Upper lobe of left lung (tissue), 6 donors: ENCODE measurements at regions not wholly inside any gene's neighbourhood (a gene's known extent, or its start where the extent isn't known, plus 50 kb on each side); places are given as distances from the start of the nearest gene placed in this dataset.

Source experiments
- ATAC-seq, 2 donors: fragments of 200-7000 bp; cut with Tn5 transposase; one replicate each; pipeline ENCODE4 v1.9.1; 2022; ENCODE audit warnings: mild to moderate bottlenecking in 2 of 2, moderate library complexity in 2 of 2; ENCODE audit not compliant: low FRiP score in 2 of 2
- DNase-seq, 2 donors: peaks; one replicate each; pipeline ENCODE4 v3.0.0-alpha.2; 2019 to 2020
- H3K27ac ChIP-seq, 4 donors: fragments of 200-600 bp; sonication (generic); one replicate each; pipeline ENCODE4 v1.5.1; 2016 to 2019
- H3K27me3 ChIP-seq, 4 donors: fragments of 200-600 bp; sonication (generic); one replicate each; pipeline ENCODE4 v1.5.1; 2017 to 2019
- H3K36me3 ChIP-seq, 4 donors: fragments of 200-600 bp; sonication (generic); one replicate each; pipeline ENCODE4 v1.5.1; 2016 to 2019
- H3K4me1 ChIP-seq, 4 donors: fragments of 200-600 bp; sonication (generic); one replicate each; pipeline ENCODE4 v1.5.1; 2018 to 2019
- H3K4me3 ChIP-seq, 4 donors: fragments of 200-600 bp; sonication (generic); one replicate each; pipeline ENCODE4 v1.5.1; 2017 to 2019; ENCODE audit warnings: mild to moderate bottlenecking in 2 of 4, moderate library complexity in 1 of 4
- H3K9me3 ChIP-seq, 4 donors: fragments of 200-600 bp; sonication (generic); one replicate each; pipeline ENCODE4 v1.5.1; 2018 to 2019
- CTCF ChIP-seq, 6 experiments: fragments of 450-650 bp in 4 of 6; fragments of 200-600 bp in 2 of 6; sonication (generic) in 2 of 6; IDR thresholded peaks; one replicate each; pipeline ENCODE4 v1.5.1; 2016 to 2019; ENCODE audit warnings: antibody characterized with exemption in 6 of 6
- EP300 ChIP-seq, 4 donors: sonication (generic); formaldehyde crosslinking; IDR thresholded peaks; one replicate each; pipeline ENCODE4 v1.5.1; 2017; ENCODE audit warnings: antibody characterized with exemption in 4 of 4, control low read depth in 2 of 4
- POLR2A ChIP-seq, 4 donors: fragments of 450-650 bp; IDR thresholded peaks; one replicate each; pipeline ENCODE4 v1.5.1; 2016 to 2017; ENCODE audit warnings: antibody characterized with exemption in 4 of 4, mild to moderate bottlenecking in 2 of 4
- POLR2AphosphoS5 ChIP-seq, 2 donors: sonication (generic); formaldehyde crosslinking; IDR thresholded peaks; one replicate each; pipeline ENCODE4 v1.5.1; 2017; ENCODE audit warnings: antibody characterized with exemption in 2 of 2
- WGBS, 2 donors: methylation state at CpG; one replicate each; pipeline ENCODE4 v1.1.5; 2017 to 2018; 5-methylcytosine and 5-hydroxymethylcytosine counted together
- donor health status: DM: no; HTN: no; CAD: no; lungs with moderate emphysema.
- donor health status: DM: no; HTN: yes; CAD: no; lungs with severe emphysema.

- Histone ChIP-seq H3K9me3 (peaks cover 0 to 22% (median 11%) of the 10 kb centered on the region in 4 donors), H3K27ac (no peak overlapping the region), H3K4me3 (no peak overlapping the region), H3K27me3 (no peaks in the 10 kb centered on the region), H3K4me1 (no peaks in the 10 kb centered on the region), H3K36me3 (no peaks in the 10 kb centered on the region)
- WGBS, 2 donors: 90 to 100% methylated on average over 1 of the region's 1 CpG
- TF ChIP-seq POLR2A (IDR thresholded peaks at IDR 0.05) (no peak), POLR2AphosphoS5 (IDR thresholded peaks at IDR 0.05) (no peak), CTCF (IDR thresholded peaks at IDR 0.05) (no peak), EP300 (IDR thresholded peaks at IDR 0.05) (no peak)
- no peak for ATAC-seq
- DNase-seq: no peak
Observed at GRCh38 chr5:73352243-73352642, 96.3 kb downstream of the FOXD1 start.

GRCh38 chr5:73351593-73351992 is 97.0 kb downstream of the FOXD1 start:
- Histone ChIP-seq H3K27me3 (no peaks in the 10 kb centered on the region), H3K36me3 (no peaks in the 10 kb centered on the region), H3K4me3 (no peak overlapping the region), H3K9me3 (peaks cover 3 to 29% (median 14%) of the 10 kb centered on the region in 4 donors), H3K27ac (no peak overlapping the region), H3K4me1 (no peaks in the 10 kb centered on the region)
- no peak for ATAC-seq
- TF ChIP-seq EP300 (IDR thresholded peaks at IDR 0.05): no peak
- no peak for TF ChIP-seq CTCF (IDR thresholded peaks at IDR 0.05)
- DNase-seq: no peak
- 51 to 72% methylated on average over 3 of the region's 3 CpGs for WGBS, 2 donors

- TF ChIP-seq POLR2A (IDR thresholded peaks at IDR 0.05): no peak
- no peak for TF ChIP-seq EP300 (IDR thresholded peaks at IDR 0.05)
- TF ChIP-seq CTCF (IDR thresholded peaks at IDR 0.05): no peak
- no peak for TF ChIP-seq POLR2AphosphoS5 (IDR thresholded peaks at IDR 0.05)
- H3K36me3 ChIP-seq: no peaks in the 10 kb centered on the region
- DNase-seq (no peak), ATAC-seq (no peak)
- no peak overlapping the region for H3K4me3 ChIP-seq
- 92 to 95% methylated on average over 1 of the region's 1 CpG for whole genome bisulfite sequencing, 2 donors
- no peaks in the 10 kb centered on the region for H3K4me1 ChIP-seq
- no peaks in the 10 kb centered on the region for H3K27me3 ChIP-seq
- no peak overlapping the region for H3K27ac ChIP-seq
- H3K9me3 ChIP-seq: peaks cover 7 to 34% (median 18%) of the 10 kb centered on the region in 4 donors
Observed at GRCh38 chr5:73346878-73347408, 101.6 kb downstream of the FOXD1 start.

GRCh38 chr5:73344835-73345234 is 103.7 kb downstream of the FOXD1 start:
- no peak overlapping the region for H3K4me3 ChIP-seq
- no peak for ATAC-seq

More at GRCh38 chr5:73344835-73345234, 103.7 kb downstream of the FOXD1 start:
- Histone ChIP-seq H3K36me3 (no peaks in the 10 kb centered on the region), H3K27me3 (peaks cover 0 to 6% (median 0%) of the 10 kb centered on the region in 4 donors), H3K27ac (no peak overlapping the region), H3K4me1 (no peaks in the 10 kb centered on the region), H3K9me3 (peaks cover 7 to 20% (median 12%) of the 10 kb centered on the region in 4 donors)
- 81 to 88% methylated on average over 5 of the region's 5 CpGs for WGBS, 2 donors
- TF ChIP-seq POLR2AphosphoS5 (IDR thresholded peaks at IDR 0.05): no peak
- TF ChIP-seq EP300 (IDR thresholded peaks at IDR 0.05): no peak
- no peak for TF ChIP-seq CTCF (IDR thresholded peaks at IDR 0.05)
- TF ChIP-seq POLR2A (IDR thresholded peaks at IDR 0.05): no peak
- DNase-seq: no peak
